ENCODE measurements at regions not wholly inside any gene's neighbourhood (a gene's known extent, or its start where the extent isn't known, plus 50 kb on each side); places are given as distances from the start of the nearest gene placed in this dataset.

DNA sequence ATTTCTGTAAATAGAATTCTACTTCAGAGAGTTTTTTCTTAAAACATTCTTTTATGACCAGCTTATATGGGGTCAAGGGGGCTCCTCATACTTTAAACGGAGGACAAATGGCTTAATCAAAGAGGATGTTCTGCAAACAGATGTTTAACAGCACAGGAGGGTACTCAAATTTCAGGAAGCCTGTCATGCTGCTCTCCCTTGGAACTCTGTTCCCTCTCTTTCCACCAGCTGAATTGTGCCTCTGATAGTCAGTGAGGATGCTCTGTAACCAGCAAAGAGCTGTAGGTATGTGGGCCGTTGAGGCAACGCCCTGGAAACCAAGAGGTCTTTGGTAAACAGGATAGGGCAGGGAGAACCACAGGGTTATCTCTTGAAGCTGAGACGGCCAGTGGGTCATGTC is 161.1 kb downstream of the C5orf15 start:
- TF ChIP-seq, protein P1, sequence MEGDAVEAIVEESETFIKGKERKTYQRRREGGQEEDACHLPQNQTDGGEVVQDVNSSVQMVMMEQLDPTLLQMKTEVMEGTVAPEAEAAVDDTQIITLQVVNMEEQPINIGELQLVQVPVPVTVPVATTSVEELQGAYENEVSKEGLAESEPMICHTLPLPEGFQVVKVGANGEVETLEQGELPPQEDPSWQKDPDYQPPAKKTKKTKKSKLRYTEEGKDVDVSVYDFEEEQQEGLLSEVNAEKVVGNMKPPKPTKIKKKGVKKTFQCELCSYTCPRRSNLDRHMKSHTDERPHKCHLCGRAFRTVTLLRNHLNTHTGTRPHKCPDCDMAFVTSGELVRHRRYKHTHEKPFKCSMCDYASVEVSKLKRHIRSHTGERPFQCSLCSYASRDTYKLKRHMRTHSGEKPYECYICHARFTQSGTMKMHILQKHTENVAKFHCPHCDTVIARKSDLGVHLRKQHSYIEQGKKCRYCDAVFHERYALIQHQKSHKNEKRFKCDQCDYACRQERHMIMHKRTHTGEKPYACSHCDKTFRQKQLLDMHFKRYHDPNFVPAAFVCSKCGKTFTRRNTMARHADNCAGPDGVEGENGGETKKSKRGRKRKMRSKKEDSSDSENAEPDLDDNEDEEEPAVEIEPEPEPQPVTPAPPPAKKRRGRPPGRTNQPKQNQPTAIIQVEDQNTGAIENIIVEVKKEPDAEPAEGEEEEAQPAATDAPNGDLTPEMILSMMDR (optimal IDR thresholded peaks at IDR 0.05 in 1 of 3, IDR thresholded peaks at IDR 0.05 in 1 of 3, conservative IDR thresholded peaks at IDR 0.05 in 1 of 3; ENCODE audit: extremely low read depth in 1 of 3, insufficient read depth in 2 of 3, low read length in 3 of 3), result no peak
- no peak for TF ChIP-seq EZH2 (IDR thresholded peaks at IDR 0.05; ENCODE audit: low read length)
